Adrenal gland (tissue), 9 donors: ENCODE measurements at regions not wholly inside any gene's neighbourhood (a gene's known extent, or its start where the extent isn't known, plus 50 kb on each side); places are given as distances from the start of the nearest gene placed in this dataset.

Experiments
- DNase-seq, 7 donors: peaks; one replicate each; pipeline ENCODE4 v3.0.0-alpha.2; 2019 to 2020
- H3K27ac ChIP-seq, 5 donors: fragments of 200-600 bp; sonication (generic) in 4 of 5; 1 replicate in 3 of 5; 2 replicates in 2 of 5; pipeline versions ENCODE4 v1.5.1 to v1.8.0; 2016 to 2020; ENCODE audit warnings: mild to moderate bottlenecking in 1 of 5
- H3K27me3 ChIP-seq: fragments of 200-600 bp; 2 replicates; pipeline ENCODE4 v1.8.0; 2021
- H3K36me3 ChIP-seq, 2 donors: fragments of 200-600 bp; replicated peaks in 1 of 2; 1 replicate in 1 of 2; 2 replicates in 1 of 2; pipeline versions ENCODE4 v1.5.1 to v1.8.0; 2018 to 2022
- H3K4me1 ChIP-seq, 2 donors: fragments of 200-600 bp; replicated peaks in 1 of 2; 1 replicate in 1 of 2; 2 replicates in 1 of 2; pipeline versions ENCODE4 v1.5.1 to v1.8.0; 2018 to 2021
- H3K4me3 ChIP-seq, 4 donors: fragments of 200-600 bp; sonication (generic) in 3 of 4; one replicate each; pipeline ENCODE4 v1.5.1; 2016 to 2018
- H3K9me3 ChIP-seq, 3 donors: fragments of 200-600 bp; sonication (generic) in 1 of 3; replicated peaks in 1 of 3; 1 replicate in 2 of 3; 2 replicates in 1 of 3; pipeline versions ENCODE4 v1.5.1 to v1.8.0; 2016 to 2021
- POLR2A ChIP-seq, 2 donors: fragments of 450-650 bp; IDR thresholded peaks; one replicate each; pipeline ENCODE4 v1.6.1; 2017; ENCODE audit warnings: antibody characterized with exemption in 2 of 2, mild to moderate bottlenecking in 2 of 2, moderate library complexity in 1 of 2
- WGBS, 4 donors: extraction: QIAGEN DNeasy Blood & Tissue Kit in 2 of 4; methylation state at CpG; one replicate each; pipeline versions ENCODE4 v1.1.5 to v1.1.7; 2013 to 2017; 5-methylcytosine and 5-hydroxymethylcytosine counted together
- intact Hi-C, 2 donors: fragments of 100-400 bp; cut with DNase I; formaldehyde crosslinking; loops; one replicate each; pipeline versions ENCODE4 v1.14.1 to v1.15.0; 2022 to 2023
- TF ChIP-seq, protein P1 (sequence below), 6 experiments: fragments of 450-650 bp in 4 of 6; fragments of 200-600 bp in 2 of 6; sonication (generic) in 1 of 6; IDR thresholded peaks; 1 replicate in 5 of 6; 2 replicates in 1 of 6; pipeline versions ENCODE4 v1.5.1 to v1.8.0; 2016 to 2021; ENCODE audit warnings: antibody characterized with exemption in 6 of 6, mild to moderate bottlenecking in 2 of 6, moderate library complexity in 1 of 6
- donor health status: healthy with polysubstance abuse.
- donor health status: Bipolar disorder and iron deficiency.
- donor health status: DM: yes; HTN: yes; CAD: no.
- donor health status: DM: no; HTN: no; CAD: no.
- donor health status: DM: no; HTN: no; CAD: no.

GRCh38 chr2:180570864-180571263 is 409.5 kb upstream of the UBE2E3 start:
- Histone ChIP-seq H3K4me3 (no peak overlapping the region), H3K27me3 (no peaks in the 10 kb centered on the region), H3K9me3 (no peaks in the 10 kb centered on the region), H3K36me3 (no peaks in the 10 kb centered on the region), H3K4me1 (no peaks in the 10 kb centered on the region), H3K27ac (no peak overlapping the region)
- intact Hi-C loops, result no loop called here
- DNase-seq, result no peak
- 77 to 83% (median 78%) methylated on average over 3 of the region's 3 CpGs for WGBS, 4 donors
- no peak for TF ChIP-seq POLR2A (IDR thresholded peaks at IDR 0.05)
- TF ChIP-seq, protein P1, sequence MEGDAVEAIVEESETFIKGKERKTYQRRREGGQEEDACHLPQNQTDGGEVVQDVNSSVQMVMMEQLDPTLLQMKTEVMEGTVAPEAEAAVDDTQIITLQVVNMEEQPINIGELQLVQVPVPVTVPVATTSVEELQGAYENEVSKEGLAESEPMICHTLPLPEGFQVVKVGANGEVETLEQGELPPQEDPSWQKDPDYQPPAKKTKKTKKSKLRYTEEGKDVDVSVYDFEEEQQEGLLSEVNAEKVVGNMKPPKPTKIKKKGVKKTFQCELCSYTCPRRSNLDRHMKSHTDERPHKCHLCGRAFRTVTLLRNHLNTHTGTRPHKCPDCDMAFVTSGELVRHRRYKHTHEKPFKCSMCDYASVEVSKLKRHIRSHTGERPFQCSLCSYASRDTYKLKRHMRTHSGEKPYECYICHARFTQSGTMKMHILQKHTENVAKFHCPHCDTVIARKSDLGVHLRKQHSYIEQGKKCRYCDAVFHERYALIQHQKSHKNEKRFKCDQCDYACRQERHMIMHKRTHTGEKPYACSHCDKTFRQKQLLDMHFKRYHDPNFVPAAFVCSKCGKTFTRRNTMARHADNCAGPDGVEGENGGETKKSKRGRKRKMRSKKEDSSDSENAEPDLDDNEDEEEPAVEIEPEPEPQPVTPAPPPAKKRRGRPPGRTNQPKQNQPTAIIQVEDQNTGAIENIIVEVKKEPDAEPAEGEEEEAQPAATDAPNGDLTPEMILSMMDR (IDR thresholded peaks at IDR 0.05), result no peak

- no peak overlapping the region for H3K27ac ChIP-seq
- WGBS, 4 donors, result 85 to 98% (median 86%) methylated on average over 2 of the region's 2 CpGs
- TF ChIP-seq, protein P1 (IDR thresholded peaks at IDR 0.05), result no peak
- TF ChIP-seq POLR2A (IDR thresholded peaks at IDR 0.05), result no peak
- H3K4me1 ChIP-seq, result no peaks in the 10 kb centered on the region
- H3K4me3 ChIP-seq, result no peak overlapping the region
- no peaks in the 10 kb centered on the region for H3K27me3 ChIP-seq
- H3K9me3 ChIP-seq, result no peaks in the 10 kb centered on the region
- H3K36me3 ChIP-seq, result no peaks in the 10 kb centered on the region
- intact Hi-C loops, result no loop called here
- no peak for DNase-seq
Measured at GRCh38 chr2:180564051-180564450, 416.4 kb upstream of the UBE2E3 start.

DNA sequence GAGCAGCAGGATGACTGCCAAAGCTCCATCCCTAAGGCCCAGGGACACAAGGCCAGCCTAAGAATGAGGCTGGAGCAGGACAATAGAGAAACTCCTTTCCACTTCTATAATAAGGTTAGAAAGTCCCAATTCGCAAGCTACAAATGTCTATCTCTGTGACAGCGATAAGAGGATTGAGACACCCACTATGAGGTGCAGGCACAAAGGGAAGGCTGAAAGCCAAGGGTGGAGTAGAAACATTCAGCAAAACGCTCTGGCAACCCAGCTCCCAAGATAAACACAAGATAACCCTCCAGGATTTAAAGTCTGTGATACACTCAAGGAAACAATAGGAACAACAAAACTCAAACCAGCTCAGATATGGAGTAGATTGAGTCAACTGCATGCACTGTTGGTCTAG is 418.0 kb upstream of the UBE2E3 start:
- no peak for TF ChIP-seq POLR2A (IDR thresholded peaks at IDR 0.05)
- TF ChIP-seq, protein P1 (IDR thresholded peaks at IDR 0.05), result no peak
- H3K36me3 ChIP-seq, result no peaks in the 10 kb centered on the region
- 69 to 76% (median 72%) methylated on average over 3 of the region's 3 CpGs for WGBS, 4 donors
- H3K4me1 ChIP-seq, result no peaks in the 10 kb centered on the region
- H3K9me3 ChIP-seq, result no peaks in the 10 kb centered on the region
- intact Hi-C loops, result no loop called here
- no peak overlapping the region for H3K27ac ChIP-seq
- H3K27me3 ChIP-seq, result no peaks in the 10 kb centered on the region
- no peak overlapping the region for H3K4me3 ChIP-seq
- DNase-seq, result no peak

GRCh38 chr2:180559771-180560170 is 420.6 kb upstream of the UBE2E3 start:
- 24 to 41% (median 31%) methylated on average over 5 of the region's 5 CpGs for WGBS, 4 donors

More at GRCh38 chr2:180559771-180560170, 420.6 kb upstream of the UBE2E3 start:
- peak in 1 of 7 donors; percentile 1 for DNase-seq
- H3K4me1 ChIP-seq, result no peaks in the 10 kb centered on the region
- no peak overlapping the region for H3K27ac ChIP-seq
- H3K4me3 ChIP-seq, result no peak overlapping the region
- H3K36me3 ChIP-seq, result no peaks in the 10 kb centered on the region
- H3K27me3 ChIP-seq, result no peaks in the 10 kb centered on the region
- TF ChIP-seq POLR2A (IDR thresholded peaks at IDR 0.05), result no peak
- TF ChIP-seq, protein P1 (IDR thresholded peaks at IDR 0.05), result no peak
- H3K9me3 ChIP-seq, result no peaks in the 10 kb centered on the region
- intact Hi-C loops, result no loop called here
